Adrenal gland (tissue), 9 donors: ENCODE measurements at regions not wholly inside any gene's neighbourhood (a gene's known extent, or its start where the extent isn't known, plus 50 kb on each side); places are given as distances from the start of the nearest gene placed in this dataset.

Source experiments
- DNase-seq, 7 donors: peaks; one replicate each; pipeline ENCODE4 v3.0.0-alpha.2; 2019 to 2020
- H3K27ac ChIP-seq, 5 donors: fragments of 200-600 bp; sonication (generic) in 4 of 5; 1 replicate in 3 of 5; 2 replicates in 2 of 5; pipeline versions ENCODE4 v1.5.1 to v1.8.0; 2016 to 2020; ENCODE audit warnings: mild to moderate bottlenecking in 1 of 5
- H3K27me3 ChIP-seq: fragments of 200-600 bp; 2 replicates; pipeline ENCODE4 v1.8.0; 2021
- H3K36me3 ChIP-seq, 2 donors: fragments of 200-600 bp; replicated peaks in 1 of 2; 1 replicate in 1 of 2; 2 replicates in 1 of 2; pipeline versions ENCODE4 v1.5.1 to v1.8.0; 2018 to 2022
- H3K4me1 ChIP-seq, 2 donors: fragments of 200-600 bp; replicated peaks in 1 of 2; 1 replicate in 1 of 2; 2 replicates in 1 of 2; pipeline versions ENCODE4 v1.5.1 to v1.8.0; 2018 to 2021
- H3K4me3 ChIP-seq, 4 donors: fragments of 200-600 bp; sonication (generic) in 3 of 4; one replicate each; pipeline ENCODE4 v1.5.1; 2016 to 2018
- H3K9me3 ChIP-seq, 3 donors: fragments of 200-600 bp; sonication (generic) in 1 of 3; replicated peaks in 1 of 3; 1 replicate in 2 of 3; 2 replicates in 1 of 3; pipeline versions ENCODE4 v1.5.1 to v1.8.0; 2016 to 2021
- POLR2A ChIP-seq, 2 donors: fragments of 450-650 bp; IDR thresholded peaks; one replicate each; pipeline ENCODE4 v1.6.1; 2017; ENCODE audit warnings: antibody characterized with exemption in 2 of 2, mild to moderate bottlenecking in 2 of 2, moderate library complexity in 1 of 2
- WGBS, 4 donors: extraction: QIAGEN DNeasy Blood & Tissue Kit in 2 of 4; methylation state at CpG; one replicate each; pipeline versions ENCODE4 v1.1.5 to v1.1.7; 2013 to 2017; 5-methylcytosine and 5-hydroxymethylcytosine counted together
- intact Hi-C, 2 donors: fragments of 100-400 bp; cut with DNase I; formaldehyde crosslinking; loops; one replicate each; pipeline versions ENCODE4 v1.14.1 to v1.15.0; 2022 to 2023
- TF ChIP-seq, protein P1 (sequence below), 6 experiments: fragments of 450-650 bp in 4 of 6; fragments of 200-600 bp in 2 of 6; sonication (generic) in 1 of 6; IDR thresholded peaks; 1 replicate in 5 of 6; 2 replicates in 1 of 6; pipeline versions ENCODE4 v1.5.1 to v1.8.0; 2016 to 2021; ENCODE audit warnings: antibody characterized with exemption in 6 of 6, mild to moderate bottlenecking in 2 of 6, moderate library complexity in 1 of 6
- donor health status: healthy with polysubstance abuse.
- donor health status: Bipolar disorder and iron deficiency.
- donor health status: DM: yes; HTN: yes; CAD: no.
- donor health status: DM: no; HTN: no; CAD: no.
- donor health status: DM: no; HTN: no; CAD: no.

DNA sequence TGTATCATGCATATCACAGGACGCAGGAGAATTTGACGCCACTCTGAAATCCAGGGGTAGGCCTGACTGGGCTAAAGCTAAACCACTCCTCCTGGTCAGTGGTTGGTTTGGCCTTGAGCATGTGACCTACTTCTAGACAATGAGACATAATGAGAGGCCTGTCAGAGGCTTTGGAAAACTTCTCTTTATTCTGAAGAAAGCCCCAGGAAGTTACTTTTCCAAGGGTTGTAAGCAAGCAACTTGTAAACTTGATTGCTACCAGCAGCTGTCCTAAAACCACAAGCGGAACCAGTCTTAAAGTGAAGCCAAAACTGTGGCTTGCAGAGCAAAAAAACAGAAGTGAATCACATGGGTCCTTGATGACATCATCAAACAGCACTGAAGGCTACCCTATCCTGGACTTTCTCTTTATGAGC is 138.2 kb upstream of the COX10 start:
- DNase-seq, result peak; percentile 25 to 59 (median 44)

DNA sequence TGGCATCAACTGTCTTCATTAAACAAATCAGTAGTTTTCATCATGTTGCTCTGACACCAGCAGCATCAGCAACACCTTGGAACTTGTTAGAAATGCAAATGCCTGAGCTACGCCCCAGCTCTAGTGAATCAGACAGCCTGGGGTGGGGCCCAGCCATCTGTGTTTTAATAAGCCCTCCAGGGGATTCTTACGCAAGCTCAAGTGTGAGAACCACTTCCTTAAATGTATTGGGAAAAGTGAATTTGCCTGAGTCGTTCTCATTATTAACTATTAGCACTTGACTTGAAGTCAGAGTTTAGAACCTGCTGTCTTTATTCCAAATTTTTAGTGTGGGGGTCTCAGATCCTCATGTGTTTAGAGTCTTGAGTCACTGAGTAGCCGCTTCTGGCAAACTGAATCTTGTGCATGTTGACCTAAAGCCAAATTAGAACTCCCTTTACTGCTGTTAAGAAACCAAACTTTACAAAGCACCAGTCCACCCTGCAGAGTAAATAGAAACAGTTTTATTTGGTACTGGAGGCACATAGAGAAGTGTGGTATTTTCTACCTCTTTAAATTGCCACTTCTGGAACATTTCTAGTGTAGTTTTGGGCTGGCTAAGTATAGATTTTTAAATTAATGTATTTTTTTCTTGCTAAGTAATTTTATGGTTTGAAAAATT is 137.4 kb upstream of the COX10 start:
- TF ChIP-seq POLR2A (IDR thresholded peaks at IDR 0.05), result no peak
- TF ChIP-seq, protein P1, sequence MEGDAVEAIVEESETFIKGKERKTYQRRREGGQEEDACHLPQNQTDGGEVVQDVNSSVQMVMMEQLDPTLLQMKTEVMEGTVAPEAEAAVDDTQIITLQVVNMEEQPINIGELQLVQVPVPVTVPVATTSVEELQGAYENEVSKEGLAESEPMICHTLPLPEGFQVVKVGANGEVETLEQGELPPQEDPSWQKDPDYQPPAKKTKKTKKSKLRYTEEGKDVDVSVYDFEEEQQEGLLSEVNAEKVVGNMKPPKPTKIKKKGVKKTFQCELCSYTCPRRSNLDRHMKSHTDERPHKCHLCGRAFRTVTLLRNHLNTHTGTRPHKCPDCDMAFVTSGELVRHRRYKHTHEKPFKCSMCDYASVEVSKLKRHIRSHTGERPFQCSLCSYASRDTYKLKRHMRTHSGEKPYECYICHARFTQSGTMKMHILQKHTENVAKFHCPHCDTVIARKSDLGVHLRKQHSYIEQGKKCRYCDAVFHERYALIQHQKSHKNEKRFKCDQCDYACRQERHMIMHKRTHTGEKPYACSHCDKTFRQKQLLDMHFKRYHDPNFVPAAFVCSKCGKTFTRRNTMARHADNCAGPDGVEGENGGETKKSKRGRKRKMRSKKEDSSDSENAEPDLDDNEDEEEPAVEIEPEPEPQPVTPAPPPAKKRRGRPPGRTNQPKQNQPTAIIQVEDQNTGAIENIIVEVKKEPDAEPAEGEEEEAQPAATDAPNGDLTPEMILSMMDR (IDR thresholded peaks at IDR 0.05), result no peak
- Histone ChIP-seq H3K36me3 (no peaks in the 10 kb centered on the region), H3K4me1 (no peaks in the 10 kb centered on the region), H3K9me3 (no peaks in the 10 kb centered on the region), H3K27ac (peak overlapping the region in 3 of 5 donors; percentile 20 to 77 (median 27)), H3K27me3 (no peaks in the 10 kb centered on the region), H3K4me3 (no peak overlapping the region)
- intact Hi-C loops, result no loop called here
- 38 to 63% (median 47%) methylated on average over 4 of the region's 4 CpGs for WGBS, 4 donors
- DNase-seq, result peak in 6 of 7 donors; percentile 10 to 70 (median 52)

More for the DNA sequence above, 138.2 kb upstream of the COX10 start:
- TF ChIP-seq, protein P1 (IDR thresholded peaks at IDR 0.05), result no peak
- no peak for TF ChIP-seq POLR2A (IDR thresholded peaks at IDR 0.05)
- 75 to 88% (median 84%) methylated on average over 3 of the region's 3 CpGs for WGBS, 4 donors
- Histone ChIP-seq H3K4me3 (no peak overlapping the region), H3K27ac (peak overlapping the region in 4 of 5 donors; percentile 2 to 77 (median 17)), H3K36me3 (no peaks in the 10 kb centered on the region), H3K27me3 (no peaks in the 10 kb centered on the region), H3K9me3 (no peaks in the 10 kb centered on the region), H3K4me1 (no peaks in the 10 kb centered on the region)
- intact Hi-C loops, result no loop called here

DNA sequence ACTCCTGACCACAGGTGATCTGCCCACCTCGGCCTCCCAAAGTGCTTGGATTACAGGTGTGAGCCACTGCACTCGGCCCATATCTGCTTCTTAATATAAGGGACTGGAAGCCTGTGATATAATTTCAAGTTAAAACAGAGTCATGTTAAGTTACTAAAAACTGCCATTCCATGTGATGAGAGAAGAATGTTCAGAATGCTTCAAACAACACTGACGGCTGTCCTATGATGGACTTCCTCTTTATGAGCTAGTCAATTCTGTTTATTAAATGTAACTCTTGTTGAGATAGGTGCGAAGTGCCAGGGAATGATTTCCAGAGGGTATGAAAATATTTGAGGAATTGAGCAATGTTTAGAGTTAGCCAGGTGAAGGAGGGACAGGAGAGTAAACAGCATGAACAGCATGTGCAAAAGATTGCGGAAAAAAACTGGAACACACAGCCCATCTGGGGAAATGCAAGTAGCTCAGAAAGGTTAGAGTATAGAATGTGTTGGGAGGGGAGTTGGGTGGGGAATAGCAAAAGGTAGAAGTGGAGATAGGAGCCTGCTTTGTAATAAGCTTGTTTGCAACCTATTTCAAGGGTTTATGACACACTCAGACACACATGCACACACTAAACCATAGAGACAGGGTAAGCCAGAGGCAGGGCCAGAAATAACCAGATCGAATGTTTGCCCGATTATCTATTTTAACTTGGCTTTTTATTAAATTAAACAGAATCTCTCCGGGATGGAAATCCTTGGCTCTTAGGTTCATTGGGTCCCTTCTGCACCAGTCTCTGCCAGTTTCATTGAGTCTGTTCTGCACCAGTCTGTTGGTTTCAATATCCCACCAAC is 135.6 kb upstream of the COX10 start:
- no peak for TF ChIP-seq POLR2A (IDR thresholded peaks at IDR 0.05)
- TF ChIP-seq, protein P1 (IDR thresholded peaks at IDR 0.05), result no peak
- Histone ChIP-seq H3K9me3 (no peaks in the 10 kb centered on the region), H3K27me3 (no peaks in the 10 kb centered on the region), H3K4me3 (no peak overlapping the region), H3K4me1 (no peaks in the 10 kb centered on the region), H3K27ac (no peak overlapping the region), H3K36me3 (no peaks in the 10 kb centered on the region)
- WGBS, 4 donors, result 68 to 74% (median 71%) methylated on average over 8 of the region's 8 CpGs
- intact Hi-C loops, result no loop called here
- DNase-seq, result no peak

DNA sequence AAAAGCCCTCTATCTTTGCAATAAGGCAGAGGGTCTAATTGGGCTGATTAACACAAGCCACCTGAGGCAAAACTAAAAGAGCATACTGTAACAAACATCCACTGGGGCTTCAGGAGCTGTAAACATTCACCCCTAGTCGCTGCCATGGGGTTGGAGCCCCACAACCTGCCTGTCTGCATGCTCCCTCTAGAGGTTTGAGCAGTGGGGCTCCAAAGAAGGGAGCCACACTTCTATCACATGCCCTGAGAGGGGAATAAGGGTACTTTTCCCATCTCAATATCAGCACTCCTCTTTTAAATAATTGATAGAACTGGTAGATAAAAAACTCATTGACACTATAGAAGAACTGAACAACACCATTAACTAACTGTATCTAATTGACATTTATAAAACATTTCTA is 130.1 kb upstream of the COX10 start:
- intact Hi-C loops, result no loop called here
- TF ChIP-seq POLR2A (IDR thresholded peaks at IDR 0.05), result no peak
- TF ChIP-seq, protein P1 (IDR thresholded peaks at IDR 0.05), result no peak
- no peak overlapping the region for H3K4me3 ChIP-seq
- no peaks in the 10 kb centered on the region for H3K27me3 ChIP-seq
- DNase-seq, result no peak
- H3K9me3 ChIP-seq, result no peaks in the 10 kb centered on the region
- no peaks in the 10 kb centered on the region for H3K4me1 ChIP-seq
- 0 to 71% (median 57%) methylated on average over 1 of the region's 1 CpG for WGBS, 4 donors
- H3K36me3 ChIP-seq, result no peaks in the 10 kb centered on the region
- no peak overlapping the region for H3K27ac ChIP-seq
